HPDE6-E6E7 (cell line): ENCODE measurements at regions not wholly inside any gene's neighbourhood (a gene's known extent, or its start where the extent isn't known, plus 50 kb on each side); places are given as distances from the start of the nearest gene placed in this dataset.

Experiments
- DNase-seq: peaks from one replicate; pipeline ENCODE4 v3.0.0; 2011; ENCODE audit warnings: missing footprints; ENCODE audit errors: extremely low spot score

- DNase-seq, result no peak
Observed at GRCh38 chr14:49464885-49465284, 121.3 kb downstream of the RPS29 start.

GRCh38 chr14:49463146-49463545, 123.0 kb downstream of the RPS29 start:
- no peak for DNase-seq

- no peak for DNase-seq
Observed at GRCh38 chr14:49461529-49462401, 124.4 kb downstream of the RPS29 start.

GRCh38 chr14:49460662-49461061, 125.5 kb downstream of the RPS29 start:
- no peak for DNase-seq

- DNase-seq, result no peak
Observed at GRCh38 chr14:49456589-49456988, 129.6 kb downstream of the RPS29 start.

GRCh38 chr14:49451938-49452337, 134.2 kb downstream of the RPS29 start:
- DNase-seq, result no peak

GRCh38 chr14:49449749-49450148, 136.4 kb downstream of the RPS29 start:
- no peak for DNase-seq

GRCh38 chr14:49447540-49448107, 138.6 kb downstream of the RPS29 start:
- DNase-seq, result no peak

- no peak for DNase-seq
Observed at GRCh38 chr14:49446801-49447200, 139.4 kb downstream of the RPS29 start.

- DNase-seq, result no peak
Observed at GRCh38 chr14:49438256-49438770, 147.9 kb downstream of the RPS29 start.

GRCh38 chr14:49428076-49428475, 158.1 kb downstream of the RPS29 start:
- DNase-seq, result no peak

GRCh38 chr14:49427117-49427516, 159.1 kb downstream of the RPS29 start:
- no peak for DNase-seq

GRCh38 chr14:49425921-49426320, 160.3 kb downstream of the RPS29 start:
- DNase-seq, result no peak

- DNase-seq, result no peak
Observed at GRCh38 chr14:49424436-49425331, 161.5 kb downstream of the RPS29 start.

- DNase-seq, result no peak
Observed at GRCh38 chr14:49420201-49420600, 166.0 kb downstream of the RPS29 start.

- no peak for DNase-seq
Observed at GRCh38 chr14:49418789-49419188, 167.4 kb downstream of the RPS29 start.

- DNase-seq, result no peak
Observed at GRCh38 chr14:49417790-49418189, 168.4 kb downstream of the RPS29 start.

- DNase-seq, result no peak
Observed at GRCh38 chr14:49408187-49408933, 177.8 kb downstream of the RPS29 start.

- no peak for DNase-seq
Observed at GRCh38 chr14:49405291-49405690, 180.9 kb downstream of the RPS29 start.

GRCh38 chr14:49401373-49401772, 184.8 kb downstream of the RPS29 start:
- DNase-seq, result no peak

- DNase-seq, result no peak
Observed at GRCh38 chr14:49396801-49397200, 189.4 kb downstream of the RPS29 start.
